Endodermal cell (in vitro differentiated cells): ENCODE measurements at regions not wholly inside any gene's neighbourhood (a gene's known extent, or its start where the extent isn't known, plus 50 kb on each side); places are given as distances from the start of the nearest gene placed in this dataset.

Source experiments
- DNase-seq: peaks from one replicate; pipeline ENCODE4 v3.0.0-alpha.2; 2017
- H3K27ac ChIP-seq: 2 replicates; pipeline ENCODE4 v1.5.1; 2013; ENCODE audit warnings: mild to moderate bottlenecking, low read depth, low read length, moderate library complexity
- H3K27me3 ChIP-seq: 2 replicates; pipeline ENCODE4 v1.6.1; 2013; ENCODE audit warnings: mild to moderate bottlenecking, low read length, moderate library complexity; ENCODE audit not compliant: insufficient read depth, control insufficient read depth, poor library complexity, severe bottlenecking
- H3K36me3 ChIP-seq: 2 replicates; pipeline ENCODE4 v1.7.0; 2013; ENCODE audit warnings: mild to moderate bottlenecking, low read length, moderate library complexity; ENCODE audit not compliant: control insufficient read depth, insufficient read depth
- H3K4me1 ChIP-seq: one replicate; pipeline ENCODE4 v1.7.0; 2013; ENCODE audit warnings: low read length; ENCODE audit not compliant: control insufficient read depth, insufficient read depth
- H3K4me3 ChIP-seq: 2 replicates; pipeline ENCODE4 v1.5.1; 2013; ENCODE audit warnings: mild to moderate bottlenecking, low read length, moderate library complexity
- H3K9ac ChIP-seq: 2 replicates; pipeline ENCODE4 v1.6.1; 2013; ENCODE audit warnings: mild to moderate bottlenecking, low read length, moderate library complexity; ENCODE audit not compliant: poor library complexity, severe bottlenecking; ENCODE audit errors: extremely low read depth
- H3K9me3 ChIP-seq: 2 replicates; pipeline ENCODE4 v1.6.1; 2013; ENCODE audit warnings: mild to moderate bottlenecking, low read length, moderate library complexity; ENCODE audit not compliant: control insufficient read depth
- H3K27ac Mint-ChIP-seq: 2 replicates; pipeline ENCODE4 v1.8.0; 2020; ENCODE audit warnings: mixed read lengths
- H3K27me3 Mint-ChIP-seq: 2 replicates; pipeline ENCODE4 v1.8.0; 2021; ENCODE audit warnings: mild to moderate bottlenecking, mixed read lengths; ENCODE audit not compliant: insufficient read depth
- H3K36me3 Mint-ChIP-seq: 2 replicates; pipeline ENCODE4 v1.8.0; 2020; ENCODE audit warnings: low read depth, mixed read lengths
- H3K4me1 Mint-ChIP-seq: 2 replicates; pipeline ENCODE4 v1.8.0; 2020; ENCODE audit warnings: mixed read lengths
- H3K4me3 Mint-ChIP-seq: 2 replicates; pipeline ENCODE4 v1.8.0; 2020; ENCODE audit warnings: mild to moderate bottlenecking, moderate library complexity, mixed read lengths
- H3K9me3 Mint-ChIP-seq: 2 replicates; pipeline ENCODE4 v1.8.0; 2020; ENCODE audit warnings: mild to moderate bottlenecking, mixed read lengths
- whole genome bisulfite sequencing, 2 experiments: methylation state at CpG; one replicate each; pipeline versions ENCODE4 v1.1.5 to v1.1.7; 2013; ENCODE audit warnings: missing lambda C conversion rate in 2 of 2, mixed read lengths in 1 of 2; ENCODE audit not compliant: insufficient coverage in 1 of 2, insufficient read length in 1 of 2; 5-methylcytosine and 5-hydroxymethylcytosine counted together
- TF ChIP-seq, protein P1 (sequence below): fragments of 200-600 bp; sonication (generic); conservative IDR thresholded peaks from 2 replicates; pipeline ENCODE4 v1.5.0; 2021; ENCODE audit warnings: antibody characterized with exemption, mild to moderate bottlenecking

DNA sequence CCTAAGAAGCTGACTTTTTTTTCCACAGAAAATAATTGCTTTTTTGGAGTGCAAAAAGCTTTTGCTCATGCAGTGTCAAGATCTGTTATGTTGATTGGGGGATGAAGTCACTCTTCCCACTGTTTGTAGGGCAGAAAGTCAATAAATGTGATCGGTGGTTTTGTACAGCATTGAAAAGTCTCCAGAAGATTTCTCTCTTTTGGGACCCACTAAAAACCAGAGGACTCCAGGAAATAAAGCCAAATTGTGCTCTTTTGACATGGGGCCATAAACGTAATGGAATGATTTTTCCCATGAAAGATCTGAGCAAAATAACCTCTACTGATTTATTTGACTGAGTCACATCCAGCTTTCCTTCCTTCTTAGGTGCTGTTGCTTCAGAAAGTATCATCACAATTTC lies 122.5 kb downstream of the SNAPC1 start:
- H3K27me3 ChIP-seq, result peaks cover 8% of the 10 kb centered on the region
- 83 to 95% methylated on average over 2 of the region's 2 CpGs for WGBS, 2 experiments
- H3K4me1 Mint-ChIP-seq, result peaks cover 2% of the 10 kb centered on the region
- TF ChIP-seq, protein P1, sequence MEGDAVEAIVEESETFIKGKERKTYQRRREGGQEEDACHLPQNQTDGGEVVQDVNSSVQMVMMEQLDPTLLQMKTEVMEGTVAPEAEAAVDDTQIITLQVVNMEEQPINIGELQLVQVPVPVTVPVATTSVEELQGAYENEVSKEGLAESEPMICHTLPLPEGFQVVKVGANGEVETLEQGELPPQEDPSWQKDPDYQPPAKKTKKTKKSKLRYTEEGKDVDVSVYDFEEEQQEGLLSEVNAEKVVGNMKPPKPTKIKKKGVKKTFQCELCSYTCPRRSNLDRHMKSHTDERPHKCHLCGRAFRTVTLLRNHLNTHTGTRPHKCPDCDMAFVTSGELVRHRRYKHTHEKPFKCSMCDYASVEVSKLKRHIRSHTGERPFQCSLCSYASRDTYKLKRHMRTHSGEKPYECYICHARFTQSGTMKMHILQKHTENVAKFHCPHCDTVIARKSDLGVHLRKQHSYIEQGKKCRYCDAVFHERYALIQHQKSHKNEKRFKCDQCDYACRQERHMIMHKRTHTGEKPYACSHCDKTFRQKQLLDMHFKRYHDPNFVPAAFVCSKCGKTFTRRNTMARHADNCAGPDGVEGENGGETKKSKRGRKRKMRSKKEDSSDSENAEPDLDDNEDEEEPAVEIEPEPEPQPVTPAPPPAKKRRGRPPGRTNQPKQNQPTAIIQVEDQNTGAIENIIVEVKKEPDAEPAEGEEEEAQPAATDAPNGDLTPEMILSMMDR, result no peak
- no peaks in the 10 kb centered on the region for H3K36me3 Mint-ChIP-seq
- no peak overlapping the region for H3K4me3 Mint-ChIP-seq
- no peak overlapping the region for H3K27ac ChIP-seq
- DNase-seq, result no peak
- H3K27me3 Mint-ChIP-seq, result no peaks in the 10 kb centered on the region
- no peaks in the 10 kb centered on the region for H3K4me1 ChIP-seq
- H3K9ac ChIP-seq, result no peak overlapping the region
- H3K9me3 ChIP-seq, result no peaks in the 10 kb centered on the region
- no peaks in the 10 kb centered on the region for H3K9me3 Mint-ChIP-seq
- H3K4me3 ChIP-seq, result no peak overlapping the region
- H3K36me3 ChIP-seq, result no peaks in the 10 kb centered on the region
- no peak overlapping the region for H3K27ac Mint-ChIP-seq

DNA sequence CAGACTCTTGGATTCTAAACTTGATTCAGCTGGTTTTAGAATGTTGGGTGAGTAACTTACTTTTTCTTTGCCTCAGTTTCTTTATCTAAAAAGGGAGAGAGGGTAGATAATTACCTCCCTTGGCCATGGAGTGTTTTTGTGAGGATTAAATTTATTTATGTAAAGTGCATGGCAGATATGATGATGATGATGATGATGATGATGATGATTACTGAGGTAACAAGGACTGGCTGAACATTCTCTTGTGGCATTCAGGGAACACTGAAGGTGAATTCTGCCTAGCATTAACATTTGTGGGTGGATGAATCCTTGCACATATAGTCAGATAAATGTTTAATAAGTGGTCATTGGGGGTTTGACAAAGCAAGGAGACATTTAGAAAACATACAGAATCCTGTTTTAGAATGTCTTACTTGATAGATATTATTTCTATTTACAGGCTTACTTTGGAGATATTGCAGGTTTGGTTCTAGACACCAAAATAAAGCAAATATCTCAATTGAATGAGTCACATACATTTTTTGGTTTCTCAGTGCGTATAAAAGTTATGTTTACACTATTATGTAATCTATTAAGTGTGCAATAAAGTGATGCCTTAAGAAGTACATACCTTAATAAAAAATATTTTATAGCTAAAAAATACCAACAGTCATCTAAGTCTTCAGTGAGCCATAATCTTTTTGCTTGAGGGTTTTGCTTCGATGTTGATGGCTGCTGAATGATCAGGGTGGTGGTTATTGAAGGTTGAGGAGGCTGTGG lies 123.2 kb downstream of the SNAPC1 start:
- Histone ChIP-seq H3K9ac (no peak overlapping the region), H3K4me3 (no peak overlapping the region), H3K4me1 (no peaks in the 10 kb centered on the region), H3K27me3 (peaks cover 7% of the 10 kb centered on the region), H3K27ac (no peak overlapping the region), H3K36me3 (no peaks in the 10 kb centered on the region), H3K9me3 (no peaks in the 10 kb centered on the region)
- 100% methylated on average over 1 of the region's 2 CpGs; no CpG with 5 or more reads in 1 of the 2 experiments for WGBS, 2 experiments
- H3K27me3 Mint-ChIP-seq, result no peaks in the 10 kb centered on the region
- TF ChIP-seq, protein P1, result no peak
- H3K4me1 Mint-ChIP-seq, result peaks cover 2% of the 10 kb centered on the region
- no peaks in the 10 kb centered on the region for H3K36me3 Mint-ChIP-seq
- no peaks in the 10 kb centered on the region for H3K9me3 Mint-ChIP-seq
- H3K27ac Mint-ChIP-seq, result no peak overlapping the region
- no peak overlapping the region for H3K4me3 Mint-ChIP-seq
- DNase-seq, result no peak

DNA sequence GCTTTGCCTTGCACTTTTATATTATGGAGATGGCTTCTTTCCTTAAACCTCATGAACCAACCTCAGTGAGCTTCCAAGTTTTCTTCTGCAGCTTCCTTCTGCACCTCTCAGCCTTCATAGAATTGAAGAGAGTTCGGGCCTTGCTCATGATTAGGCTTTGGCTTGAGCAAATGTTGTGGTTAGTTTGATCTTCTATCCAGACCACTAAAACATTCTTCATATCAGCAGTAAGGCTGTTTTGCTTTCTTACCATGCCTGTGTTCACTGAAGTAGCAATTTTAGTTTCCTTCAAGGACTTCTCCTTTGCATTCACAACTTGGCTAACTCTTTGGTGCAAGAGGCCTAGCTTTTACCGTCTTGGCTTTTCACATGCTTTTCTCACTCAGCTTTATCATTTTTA lies 125.4 kb downstream of the SNAPC1 start:
- Histone ChIP-seq H3K9me3 (no peaks in the 10 kb centered on the region), H3K27me3 (no peaks in the 10 kb centered on the region), H3K4me3 (no peak overlapping the region), H3K36me3 (no peaks in the 10 kb centered on the region), H3K9ac (no peak overlapping the region), H3K27ac (no peak overlapping the region), H3K4me1 (peaks cover 4% of the 10 kb centered on the region)
- Mint-ChIP-seq H3K27me3 (peaks cover 2% of the 10 kb centered on the region), H3K27ac (no peak overlapping the region), H3K36me3 (no peaks in the 10 kb centered on the region), H3K4me1 (peaks cover 5% of the 10 kb centered on the region), H3K9me3 (no peaks in the 10 kb centered on the region), H3K4me3 (no peak overlapping the region)
- TF ChIP-seq, protein P1, result no peak
- 100% methylated on average over 1 to 2 of the region's 2 CpGs for WGBS, 2 experiments
- no peak for DNase-seq
